KMS-11 (cell line): ENCODE measurements at regions not wholly inside any gene's neighbourhood (a gene's known extent, or its start where the extent isn't known, plus 50 kb on each side); places are given as distances from the start of the nearest gene placed in this dataset.

ENCODE experiments used
- H2AFZ ChIP-seq: fragments of 200-600 bp; sonication (generic); 2 replicates; pipeline ENCODE4 v1.6.1; 2016; ENCODE audit warnings: antibody characterized with exemption, mixed run types, low read depth
- H3K27ac ChIP-seq: fragments of 200-600 bp; sonication (generic); 2 replicates; pipeline ENCODE4 v1.6.1; 2016; ENCODE audit warnings: mild to moderate bottlenecking, mixed run types
- H3K27me3 ChIP-seq: fragments of 200-600 bp; sonication (generic); 2 replicates; pipeline ENCODE4 v1.6.1; 2017; ENCODE audit warnings: mild to moderate bottlenecking, low read depth, mixed run types, moderate library complexity; ENCODE audit not compliant: insufficient read depth
- H3K36me3 ChIP-seq: fragments of 200-600 bp; sonication (generic); 2 replicates; pipeline ENCODE4 v1.6.1; 2017; ENCODE audit warnings: mild to moderate bottlenecking, mixed run types; ENCODE audit not compliant: insufficient read depth
- H3K4me1 ChIP-seq: fragments of 200-600 bp; sonication (generic); 2 replicates; pipeline ENCODE4 v1.6.1; 2016; ENCODE audit warnings: mild to moderate bottlenecking, low read depth, mixed run types; ENCODE audit not compliant: poor library complexity, severe bottlenecking
- H3K4me2 ChIP-seq: fragments of 200-600 bp; sonication (generic); 2 replicates; pipeline ENCODE4 v1.7.0; 2016; ENCODE audit warnings: mild to moderate bottlenecking, mixed run types
- H3K4me3 ChIP-seq: fragments of 200-600 bp; sonication (generic); IDR thresholded peaks from 2 replicates; pipeline ENCODE4 v1.6.1; 2017; ENCODE audit warnings: low read depth, low read length, mixed read lengths; ENCODE audit not compliant: insufficient read depth
- H3K79me2 ChIP-seq: fragments of 200-600 bp; sonication (generic); 2 replicates; pipeline ENCODE4 v1.6.1; 2016; ENCODE audit warnings: low read depth, mixed run types; ENCODE audit not compliant: insufficient read depth
- H3K9ac ChIP-seq: fragments of 200-600 bp; sonication (generic); 2 replicates; pipeline ENCODE4 v1.6.1; 2016; ENCODE audit warnings: mild to moderate bottlenecking, mixed run types
- H4K20me1 ChIP-seq: fragments of 200-600 bp; sonication (generic); 2 replicates; pipeline ENCODE4 v1.6.1; 2016; ENCODE audit warnings: mild to moderate bottlenecking, mixed run types; ENCODE audit not compliant: insufficient read depth
- TF ChIP-seq, protein P1 (sequence below): fragments of 200-600 bp; sonication (generic); conservative IDR thresholded peaks from 2 replicates; pipeline ENCODE4 v1.6.1; 2017; ENCODE audit warnings: low read depth, mild to moderate bottlenecking, antibody characterized with exemption, low read length, moderate library complexity, mixed read lengths

DNA sequence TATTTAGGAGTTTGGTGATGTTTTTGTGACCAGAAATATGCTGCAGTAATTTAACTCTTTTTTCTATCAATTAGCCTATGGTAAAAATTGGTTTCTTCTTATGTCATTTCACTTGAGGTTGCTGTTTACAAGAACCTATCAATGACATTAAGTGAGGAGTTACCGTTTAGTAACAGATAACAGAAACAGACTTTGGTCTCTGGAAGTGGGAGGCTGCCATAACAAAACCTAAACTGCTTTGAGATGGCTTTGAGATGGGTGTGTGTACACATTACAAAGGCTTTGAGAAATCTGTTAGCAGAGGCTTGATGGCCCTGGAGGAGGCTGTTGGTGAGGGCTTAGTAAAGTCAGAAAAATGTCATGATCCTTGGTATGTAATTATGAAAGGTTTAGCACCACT lies 90.0 kb downstream of the TMEM114 start:
- Histone ChIP-seq H3K4me2 (no peak overlapping the region), H4K20me1 (no peaks in the 10 kb centered on the region), H2AFZ (no peak overlapping the region), H3K27ac (no peak overlapping the region), H3K4me3 (no peak overlapping the region), H3K36me3 (no peaks in the 10 kb centered on the region), H3K4me1 (no peaks in the 10 kb centered on the region), H3K9ac (no peak overlapping the region), H3K79me2 (no peaks in the 10 kb centered on the region), H3K27me3 (no peaks in the 10 kb centered on the region)
- TF ChIP-seq, protein P1, sequence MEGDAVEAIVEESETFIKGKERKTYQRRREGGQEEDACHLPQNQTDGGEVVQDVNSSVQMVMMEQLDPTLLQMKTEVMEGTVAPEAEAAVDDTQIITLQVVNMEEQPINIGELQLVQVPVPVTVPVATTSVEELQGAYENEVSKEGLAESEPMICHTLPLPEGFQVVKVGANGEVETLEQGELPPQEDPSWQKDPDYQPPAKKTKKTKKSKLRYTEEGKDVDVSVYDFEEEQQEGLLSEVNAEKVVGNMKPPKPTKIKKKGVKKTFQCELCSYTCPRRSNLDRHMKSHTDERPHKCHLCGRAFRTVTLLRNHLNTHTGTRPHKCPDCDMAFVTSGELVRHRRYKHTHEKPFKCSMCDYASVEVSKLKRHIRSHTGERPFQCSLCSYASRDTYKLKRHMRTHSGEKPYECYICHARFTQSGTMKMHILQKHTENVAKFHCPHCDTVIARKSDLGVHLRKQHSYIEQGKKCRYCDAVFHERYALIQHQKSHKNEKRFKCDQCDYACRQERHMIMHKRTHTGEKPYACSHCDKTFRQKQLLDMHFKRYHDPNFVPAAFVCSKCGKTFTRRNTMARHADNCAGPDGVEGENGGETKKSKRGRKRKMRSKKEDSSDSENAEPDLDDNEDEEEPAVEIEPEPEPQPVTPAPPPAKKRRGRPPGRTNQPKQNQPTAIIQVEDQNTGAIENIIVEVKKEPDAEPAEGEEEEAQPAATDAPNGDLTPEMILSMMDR: no peak

DNA sequence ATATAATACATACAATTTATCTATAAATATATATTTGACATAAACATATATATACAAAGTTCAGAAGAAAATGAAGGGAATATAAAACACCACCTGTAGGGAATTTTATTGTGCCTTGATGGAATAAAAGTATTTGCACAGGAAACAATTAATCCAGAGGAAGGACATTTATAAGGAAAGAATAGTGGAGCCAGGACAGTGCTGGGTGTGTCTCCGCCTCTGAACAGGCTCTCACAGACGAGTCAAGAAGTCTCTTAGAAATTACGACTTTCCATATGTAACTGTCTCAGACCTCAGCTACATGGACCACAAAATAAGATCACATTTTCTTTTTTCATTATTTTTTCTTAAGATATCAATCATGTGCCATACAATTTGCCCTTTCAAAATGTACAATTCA lies 93.9 kb downstream of the TMEM114 start:
- Histone ChIP-seq H3K27me3 (no peaks in the 10 kb centered on the region), H3K9ac (no peak overlapping the region), H3K36me3 (no peaks in the 10 kb centered on the region), H3K4me3 (no peak overlapping the region), H3K4me1 (no peaks in the 10 kb centered on the region), H3K4me2 (no peak overlapping the region), H3K79me2 (no peaks in the 10 kb centered on the region), H2AFZ (no peak overlapping the region), H4K20me1 (no peaks in the 10 kb centered on the region), H3K27ac (no peak overlapping the region)
- TF ChIP-seq, protein P1: no peak

DNA sequence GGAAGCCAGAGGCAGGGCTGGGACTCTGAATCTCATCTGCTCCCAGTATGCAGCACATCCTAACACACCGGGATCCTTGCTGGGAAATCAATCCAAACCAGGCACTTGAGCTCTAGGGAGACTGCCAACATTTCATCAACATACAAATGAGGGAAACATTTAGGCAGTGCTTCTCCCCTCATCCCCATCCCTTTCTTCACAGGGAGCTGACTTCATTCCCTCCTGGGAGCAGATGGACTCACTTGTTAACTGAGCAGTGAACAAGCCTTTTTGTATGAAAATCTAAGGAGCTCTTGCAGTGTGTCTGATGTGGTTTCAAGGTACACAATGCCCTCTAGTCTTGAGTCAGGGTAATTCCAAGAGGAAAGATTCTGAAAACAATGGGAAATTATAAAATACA lies 96.3 kb downstream of the TMEM114 start:
- H3K27ac ChIP-seq: no peak overlapping the region
- no peak overlapping the region for H3K4me2 ChIP-seq

DNA sequence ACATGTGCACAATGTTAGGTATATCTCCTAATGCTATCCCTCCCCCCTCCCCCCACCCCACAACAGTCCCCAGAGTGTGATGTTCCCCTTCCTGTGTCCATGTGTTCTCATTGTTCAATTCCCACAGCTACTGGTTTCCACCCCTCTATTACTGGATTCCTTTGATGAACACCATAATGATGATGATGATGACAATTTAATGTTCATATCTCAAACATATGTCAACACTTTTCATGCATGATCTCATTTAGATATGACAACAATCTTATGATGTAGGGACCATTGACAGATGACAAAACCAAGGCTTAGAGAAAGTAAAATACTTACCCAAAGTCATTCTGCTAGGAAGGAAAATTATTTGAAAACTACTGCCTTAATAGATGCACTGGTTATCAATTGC lies 97.6 kb downstream of the TMEM114 start:
- Histone ChIP-seq H3K79me2 (no peaks in the 10 kb centered on the region), H2AFZ (no peak overlapping the region), H3K27ac (no peak overlapping the region), H3K9ac (no peak overlapping the region), H3K4me3 (no peak overlapping the region), H3K27me3 (no peaks in the 10 kb centered on the region), H3K4me1 (no peaks in the 10 kb centered on the region), H3K36me3 (no peaks in the 10 kb centered on the region), H4K20me1 (no peaks in the 10 kb centered on the region), H3K4me2 (no peak overlapping the region)
- TF ChIP-seq, protein P1: no peak

More for the DNA sequence above, 96.3 kb downstream of the TMEM114 start:
- H3K4me3 ChIP-seq: no peak overlapping the region
- H3K79me2 ChIP-seq: no peaks in the 10 kb centered on the region
- H3K9ac ChIP-seq: no peak overlapping the region
- no peaks in the 10 kb centered on the region for H3K27me3 ChIP-seq
- TF ChIP-seq, protein P1: no peak
- no peaks in the 10 kb centered on the region for H4K20me1 ChIP-seq
- no peaks in the 10 kb centered on the region for H3K36me3 ChIP-seq
- no peaks in the 10 kb centered on the region for H3K4me1 ChIP-seq
- no peak overlapping the region for H2AFZ ChIP-seq
